ENCODE measurements at regions not wholly inside any gene's neighbourhood (a gene's known extent, or its start where the extent isn't known, plus 50 kb on each side); places are given as distances from the start of the nearest gene placed in this dataset.
"Not testable (repeated sequence)": the region's sequence is repeated elsewhere in the genome, so short reads cannot be mapped to it uniquely, and the experiment has no call there.

DNA sequence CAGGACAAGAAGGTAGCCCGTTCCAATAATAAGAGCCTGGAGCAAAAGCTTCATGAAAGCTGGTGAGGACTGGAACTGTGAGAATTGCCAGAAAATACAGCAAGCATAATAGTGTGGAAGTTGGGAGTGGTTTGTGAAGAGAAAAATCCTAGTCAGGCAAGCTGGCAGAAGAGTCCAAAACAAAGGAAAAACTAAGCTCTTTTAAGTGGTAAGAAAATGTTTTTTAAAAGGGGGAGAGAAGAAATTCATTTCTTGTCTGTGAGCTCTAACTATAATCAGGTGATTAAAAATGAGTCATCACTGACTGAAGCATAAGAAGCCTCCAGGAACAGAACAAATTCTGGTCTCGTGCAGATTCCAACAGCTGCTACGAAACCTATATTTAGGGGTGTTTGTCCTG is 102.6 kb downstream of the CAAP1 start:
- no peaks in the 10 kb centered on the region for H3K27me3 ChIP-seq
- ATAC-seq, result no peak
- H3K4me1 ChIP-seq, result no peaks in the 10 kb centered on the region
- no peak overlapping the region for H3K4me3 ChIP-seq
- H3K9me3 ChIP-seq, result peaks cover 0 to 17% (median 0%) of the 10 kb centered on the region in 11 donors
- intact Hi-C loops (cut with DNase I), result no loop called here
- TF ChIP-seq, protein P1, sequence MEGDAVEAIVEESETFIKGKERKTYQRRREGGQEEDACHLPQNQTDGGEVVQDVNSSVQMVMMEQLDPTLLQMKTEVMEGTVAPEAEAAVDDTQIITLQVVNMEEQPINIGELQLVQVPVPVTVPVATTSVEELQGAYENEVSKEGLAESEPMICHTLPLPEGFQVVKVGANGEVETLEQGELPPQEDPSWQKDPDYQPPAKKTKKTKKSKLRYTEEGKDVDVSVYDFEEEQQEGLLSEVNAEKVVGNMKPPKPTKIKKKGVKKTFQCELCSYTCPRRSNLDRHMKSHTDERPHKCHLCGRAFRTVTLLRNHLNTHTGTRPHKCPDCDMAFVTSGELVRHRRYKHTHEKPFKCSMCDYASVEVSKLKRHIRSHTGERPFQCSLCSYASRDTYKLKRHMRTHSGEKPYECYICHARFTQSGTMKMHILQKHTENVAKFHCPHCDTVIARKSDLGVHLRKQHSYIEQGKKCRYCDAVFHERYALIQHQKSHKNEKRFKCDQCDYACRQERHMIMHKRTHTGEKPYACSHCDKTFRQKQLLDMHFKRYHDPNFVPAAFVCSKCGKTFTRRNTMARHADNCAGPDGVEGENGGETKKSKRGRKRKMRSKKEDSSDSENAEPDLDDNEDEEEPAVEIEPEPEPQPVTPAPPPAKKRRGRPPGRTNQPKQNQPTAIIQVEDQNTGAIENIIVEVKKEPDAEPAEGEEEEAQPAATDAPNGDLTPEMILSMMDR (IDR thresholded peaks at IDR 0.05), result no peak
- DNase-seq, result no peak
- H3K36me3 ChIP-seq, result no peaks in the 10 kb centered on the region
- H3K27ac ChIP-seq, result no peak overlapping the region
- WGBS, 2 donors, result 43 to 44% methylated on average over 3 of the region's 3 CpGs

DNA sequence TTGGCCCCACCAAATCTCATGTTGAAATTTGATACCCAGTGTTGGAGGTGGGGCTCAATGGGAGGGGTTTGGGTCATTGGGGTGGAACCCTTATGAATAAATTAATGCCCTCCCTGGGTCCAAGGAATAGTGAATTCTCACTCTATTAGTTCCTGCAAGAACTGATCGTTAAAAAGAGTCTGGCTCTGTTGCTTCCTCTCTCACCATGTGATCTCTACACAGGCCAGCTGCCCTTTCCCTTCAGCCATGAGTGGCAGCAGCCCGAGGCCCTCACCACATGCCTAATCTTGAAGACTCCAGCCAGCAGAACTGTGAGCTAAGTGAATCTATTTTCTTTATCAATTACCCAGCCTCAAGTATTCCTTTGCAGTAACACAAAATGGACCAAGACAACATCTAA is 106.0 kb downstream of the CAAP1 start:
- TF ChIP-seq, protein P1 (IDR thresholded peaks at IDR 0.05), result no peak
- DNase-seq (no peak), ATAC-seq (no peak)
- intact Hi-C loops (cut with DNase I), result no loop called here
- no peak overlapping the region for H3K27ac ChIP-seq
- no peaks in the 10 kb centered on the region for H3K27me3 ChIP-seq
- no peaks in the 10 kb centered on the region for H3K36me3 ChIP-seq
- WGBS, 2 donors, result 37 to 44% methylated on average over 2 of the region's 2 CpGs
- no peaks in the 10 kb centered on the region for H3K9me3 ChIP-seq
- no peaks in the 10 kb centered on the region for H3K4me1 ChIP-seq
- H3K4me3 ChIP-seq, result no peak overlapping the region

DNA sequence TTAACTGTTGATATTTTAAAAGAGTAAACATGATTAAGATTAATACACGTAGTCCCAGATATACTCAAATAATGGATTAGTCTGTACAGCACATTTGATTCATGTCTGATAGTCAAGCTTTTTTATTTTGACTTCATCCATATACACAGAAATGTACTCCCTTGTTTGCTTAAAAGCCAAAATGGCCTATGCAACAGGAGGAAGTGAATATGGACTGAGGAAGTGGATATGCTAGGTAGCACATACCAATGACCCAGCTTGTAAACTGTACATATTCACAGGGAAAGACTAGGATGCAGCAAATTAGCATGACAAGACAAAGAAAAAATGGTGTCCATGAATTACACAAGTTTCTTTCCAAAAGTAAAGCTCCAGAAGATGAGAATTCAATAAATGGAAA is 109.7 kb downstream of the CAAP1 start:
- intact Hi-C loops (cut with DNase I), result no loop called here
- ATAC-seq, result no peak

DNA sequence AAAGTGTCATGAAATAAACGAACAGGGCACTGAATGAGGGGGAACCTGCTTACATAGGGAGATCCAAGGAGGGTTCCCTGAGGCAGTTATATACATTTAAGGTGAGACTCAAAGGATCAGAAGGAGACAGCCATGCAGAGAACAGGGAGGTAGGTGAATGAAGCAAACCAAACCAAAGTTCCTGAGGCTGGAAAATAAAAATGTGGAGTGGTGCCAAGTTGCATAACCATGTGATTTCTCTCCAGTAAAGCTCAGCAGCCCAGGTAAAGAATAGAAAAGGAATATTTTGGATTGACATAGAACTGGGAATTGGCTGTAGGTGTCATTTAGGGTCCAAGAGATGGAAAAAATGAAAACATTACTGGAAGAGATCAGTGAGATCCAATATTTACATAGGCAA is 110.7 kb downstream of the CAAP1 start:
- ATAC-seq, result no peak

More for the DNA sequence above, 109.7 kb downstream of the CAAP1 start:
- no peak for DNase-seq
- Histone ChIP-seq H3K36me3 (no peaks in the 10 kb centered on the region), H3K27ac (no peak overlapping the region), H3K4me3 (no peak overlapping the region), H3K9me3 (peaks cover 0 to 3% (median 0%) of the 10 kb centered on the region in 11 donors), H3K27me3 (no peaks in the 10 kb centered on the region), H3K4me1 (no peaks in the 10 kb centered on the region)
- whole genome bisulfite sequencing, 2 donors, result 87 to 89% methylated on average over 1 of the region's 1 CpG
- TF ChIP-seq, protein P1 (IDR thresholded peaks at IDR 0.05), result no peak

DNA sequence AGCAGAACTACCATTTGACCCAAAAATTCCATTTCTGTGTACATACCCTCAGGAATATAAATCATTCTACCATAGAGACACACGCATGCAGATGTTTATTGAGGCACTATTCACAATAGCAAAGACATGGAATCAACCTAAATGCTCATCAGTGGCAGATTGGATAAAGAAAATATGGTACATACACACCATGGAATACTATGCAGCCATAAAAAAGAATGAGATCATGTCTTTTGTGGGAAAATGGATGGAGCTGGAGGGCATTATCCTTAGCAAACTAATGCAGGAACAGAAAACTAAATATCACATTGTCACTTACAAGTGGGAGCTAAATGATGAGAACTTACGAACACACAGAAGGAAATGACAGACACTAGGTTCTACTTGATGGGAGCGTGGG is 112.3 kb downstream of the CAAP1 start:
- 72 to 81% methylated on average over 3 of the region's 3 CpGs for WGBS, 2 donors
- H3K27me3 ChIP-seq; H3K4me3 ChIP-seq; H3K9me3 ChIP-seq; DNase-seq; H3K36me3 ChIP-seq; H3K27ac ChIP-seq; intact Hi-C loops (cut with DNase I); ATAC-seq; H3K4me1 ChIP-seq: not testable (repeated sequence)

More for the DNA sequence above, 110.7 kb downstream of the CAAP1 start:
- DNase-seq, result no peak
- WGBS, 2 donors, result 0 to 2% methylated on average over 1 of the region's 1 CpG
- Histone ChIP-seq H3K36me3 (no peaks in the 10 kb centered on the region), H3K4me3 (no peak overlapping the region), H3K4me1 (no peaks in the 10 kb centered on the region), H3K27me3 (no peaks in the 10 kb centered on the region), H3K9me3 (peaks cover 0 to 3% (median 0%) of the 10 kb centered on the region in 11 donors), H3K27ac (no peak overlapping the region)
- TF ChIP-seq, protein P1 (IDR thresholded peaks at IDR 0.05), result no peak
- intact Hi-C loops (cut with DNase I), result no loop called here
